ENCODE measurements at regions not wholly inside any gene's neighbourhood (a gene's known extent, or its start where the extent isn't known, plus 50 kb on each side); places are given as distances from the start of the nearest gene placed in this dataset.

GRCh38 chr16:63578791-63579190 lies 1542.6 kb upstream of the CDH8 start:
- Mint-ChIP-seq H3K9me3 (peaks cover 9% of the 10 kb centered on the region), H3K27ac (no peak overlapping the region), H3K4me1 (ENCODE audit: low read depth) (no peaks in the 10 kb centered on the region), H3K36me3 (ENCODE audit: low read depth) (no peaks in the 10 kb centered on the region), H3K27me3 (no peaks in the 10 kb centered on the region), H3K4me3 (no peak overlapping the region)
- ATAC-seq (ENCODE audit: poor library complexity) (no peak), DNase-seq (no peak)
- Histone ChIP-seq H3K4me3 (ENCODE audit: low read length) (no peak overlapping the region), H3K9me3 (ENCODE audit: control insufficient read depth in 1 of 2, insufficient read depth in 1 of 2, low read length in 2 of 2) (no peaks in the 10 kb centered on the region), H3K4me1 (ENCODE audit: insufficient read depth, low read length) (no peaks in the 10 kb centered on the region), H3K27ac (ENCODE audit: low read depth in 1 of 2, low read length in 2 of 2) (no peak overlapping the region), H3K27me3 (ENCODE audit: control insufficient read depth in 1 of 2, insufficient read depth in 2 of 2, low read length in 2 of 2) (no peaks in the 10 kb centered on the region), H3K36me3 (ENCODE audit: insufficient read depth, low read length) (no peaks in the 10 kb centered on the region)
- ChIA-PET CTCF (no interaction called here), POLR2A (no interaction called here)
- intact Hi-C loops (cut with DNase I, micrococcal nuclease) = no loop called here
- TF ChIP-seq CTCF (IDR thresholded peaks at IDR 0.05) = no peak

- Histone ChIP-seq H3K27me3 (ENCODE audit: control insufficient read depth in 1 of 2, insufficient read depth in 2 of 2, low read length in 2 of 2) (no peaks in the 10 kb centered on the region), H3K4me3 (ENCODE audit: low read length) (no peak overlapping the region), H3K9me3 (ENCODE audit: control insufficient read depth in 1 of 2, insufficient read depth in 1 of 2, low read length in 2 of 2) (peaks cover 0 to under 1% of the 10 kb centered on the region in 2 experiments), H3K36me3 (ENCODE audit: insufficient read depth, low read length) (no peaks in the 10 kb centered on the region), H3K4me1 (ENCODE audit: insufficient read depth, low read length) (no peaks in the 10 kb centered on the region), H3K27ac (ENCODE audit: low read depth in 1 of 2, low read length in 2 of 2) (no peak overlapping the region)
- no peaks in the 10 kb centered on the region for H3K36me3 Mint-ChIP-seq (ENCODE audit: low read depth)
- no peak overlapping the region for H3K4me3 Mint-ChIP-seq
- DNase-seq = no peak
- TF ChIP-seq CTCF (IDR thresholded peaks at IDR 0.05) = no peak
- no peak for ATAC-seq (ENCODE audit: poor library complexity)
- ChIA-PET POLR2A (no interaction called here), CTCF (no interaction called here)
- no peaks in the 10 kb centered on the region for H3K4me1 Mint-ChIP-seq (ENCODE audit: low read depth)
- intact Hi-C loops (cut with DNase I, micrococcal nuclease) = no loop called here
- H3K9me3 Mint-ChIP-seq = peaks cover 15% of the 10 kb centered on the region
- no peak overlapping the region for H3K27ac Mint-ChIP-seq
- no peaks in the 10 kb centered on the region for H3K27me3 Mint-ChIP-seq
Measured at GRCh38 chr16:63577891-63578290, 1541.7 kb upstream of the CDH8 start.

- CTCF ChIA-PET = no interaction called here
- no peaks in the 10 kb centered on the region for H3K4me1 Mint-ChIP-seq (ENCODE audit: low read depth)
Measured at GRCh38 chr16:63575041-63575440, 1538.8 kb upstream of the CDH8 start.

More at GRCh38 chr16:63575041-63575440, 1538.8 kb upstream of the CDH8 start:
- no peak for ATAC-seq (ENCODE audit: poor library complexity)
- Histone ChIP-seq H3K36me3 (ENCODE audit: insufficient read depth, low read length) (no peaks in the 10 kb centered on the region), H3K4me3 (ENCODE audit: low read length) (no peak overlapping the region), H3K27ac (ENCODE audit: low read depth in 1 of 2, low read length in 2 of 2) (no peak overlapping the region), H3K9me3 (ENCODE audit: control insufficient read depth in 1 of 2, insufficient read depth in 1 of 2, low read length in 2 of 2) (peaks cover 3 to 14% of the 10 kb centered on the region in 2 experiments), H3K27me3 (ENCODE audit: control insufficient read depth in 1 of 2, insufficient read depth in 2 of 2, low read length in 2 of 2) (no peaks in the 10 kb centered on the region), H3K4me1 (ENCODE audit: insufficient read depth, low read length) (no peaks in the 10 kb centered on the region)
- no peaks in the 10 kb centered on the region for H3K27me3 Mint-ChIP-seq
- no peak for TF ChIP-seq CTCF (IDR thresholded peaks at IDR 0.05)
- no peak overlapping the region for H3K27ac Mint-ChIP-seq
- peaks cover 17% of the 10 kb centered on the region for H3K9me3 Mint-ChIP-seq
- H3K4me3 Mint-ChIP-seq = no peak overlapping the region
- no peaks in the 10 kb centered on the region for H3K36me3 Mint-ChIP-seq (ENCODE audit: low read depth)
- no peak for DNase-seq
- POLR2A ChIA-PET = no interaction called here
- intact Hi-C loops (cut with DNase I, micrococcal nuclease) = no loop called here

Data from CD4-positive, alpha-beta T cell (primary cell).